HG03354 (cell line): ENCODE measurements at regions not wholly inside any gene's neighbourhood (a gene's known extent, or its start where the extent isn't known, plus 50 kb on each side); places are given as distances from the start of the nearest gene placed in this dataset.
"Not testable (repeated sequence)": the region's sequence is repeated elsewhere in the genome, so short reads cannot be mapped to it uniquely, and the experiment has no call there.

Experiments used
- ATAC-seq: cut with Tn5 transposase; IDR thresholded peaks from one replicate; pipeline ENCODE4 v1.9.1; 2021; ENCODE audit warnings: mild to moderate bottlenecking; ENCODE audit not compliant: unreplicated experiment, poor library complexity, severe bottlenecking

- ATAC-seq = no peak
These were observed 50.4 kb upstream of the RNF32 start for GRCh38 chr7:156590212-156590611.

- ATAC-seq = no peak
These were observed 50.8 kb upstream of the RNF32 start for GRCh38 chr7:156589808-156590207.

- no peak for ATAC-seq
These were observed 54.6 kb upstream of the RNF32 start for GRCh38 chr7:156585926-156586325.

- no peak for ATAC-seq
These were observed 55.4 kb upstream of the RNF32 start for GRCh38 chr7:156585025-156585648.

GRCh38 chr7:156582591-156583123 lies 57.9 kb upstream of the RNF32 start:
- no peak for ATAC-seq

- ATAC-seq = no peak
These were observed 60.5 kb upstream of the RNF32 start for GRCh38 chr7:156580036-156580435.

GRCh38 chr7:156579566-156579965 lies 61.0 kb upstream of the RNF32 start:
- no peak for ATAC-seq

GRCh38 chr7:156578978-156579430 lies 61.6 kb upstream of the RNF32 start:
- no peak for ATAC-seq

GRCh38 chr7:156578578-156578940 lies 62.0 kb upstream of the RNF32 start:
- no peak for ATAC-seq

GRCh38 chr7:156577645-156578577 lies 62.7 kb upstream of the RNF32 start:
- ATAC-seq = no peak

GRCh38 chr7:156576216-156577058 lies 64.1 kb upstream of the RNF32 start:
- ATAC-seq = no peak

GRCh38 chr7:156568258-156568657 lies 72.3 kb upstream of the RNF32 start:
- no peak for ATAC-seq

- no peak for ATAC-seq
These were observed 73.6 kb upstream of the RNF32 start for GRCh38 chr7:156566812-156567549.

- ATAC-seq = not testable (repeated sequence)
These were observed 75.6 kb upstream of the RNF32 start for GRCh38 chr7:156565002-156565401.

GRCh38 chr7:156560696-156561095 lies 79.9 kb upstream of the RNF32 start:
- ATAC-seq = no peak

GRCh38 chr7:156560075-156560474 lies 80.5 kb upstream of the RNF32 start:
- ATAC-seq = no peak

- ATAC-seq = no peak
These were observed 81.6 kb upstream of the RNF32 start for GRCh38 chr7:156559001-156559400.

GRCh38 chr7:156558198-156558597 lies 82.4 kb upstream of the RNF32 start:
- ATAC-seq = no peak

GRCh38 chr7:156556083-156556482 lies 84.5 kb upstream of the RNF32 start:
- no peak for ATAC-seq
